HepG2 (cell line): ENCODE measurements at regions not wholly inside any gene's neighbourhood (a gene's known extent, or its start where the extent isn't known, plus 50 kb on each side); places are given as distances from the start of the nearest gene placed in this dataset.
A peak's percentile ranks its signal among the peaks of the same experiment; 100 is the strongest.

Experiments used
- ARID5B ChIP-seq: IDR thresholded peaks from 2 replicates; pipeline ENCODE4 v1.4.0; 2020; ENCODE audit warnings: mild to moderate bottlenecking, missing genetic modification reagents
- CAMTA2 ChIP-seq: sonication (generic); formaldehyde crosslinking; IDR thresholded peaks from 2 replicates; pipeline ENCODE4 v1.4.0; 2020; ENCODE audit warnings: mild to moderate bottlenecking, missing genetic modification reagents, borderline replicate concordance
- ELK4 ChIP-seq: sonication (generic); formaldehyde crosslinking; IDR thresholded peaks from 2 replicates; pipeline ENCODE4 v1.9.0; 2021; ENCODE audit warnings: missing genetic modification reagents, borderline replicate concordance
- ERF ChIP-seq: IDR thresholded peaks from 2 replicates; pipeline ENCODE4 v1.6.1; 2018; ENCODE audit warnings: missing biosample characterization, missing genetic modification reagents
- GATAD2A ChIP-seq: IDR thresholded peaks from 2 replicates; pipeline ENCODE4 v1.6.1; 2016
- JUNB ChIP-seq: sonication (generic); formaldehyde crosslinking; IDR thresholded peaks from 2 replicates; pipeline ENCODE4 v1.8.0; 2022; ENCODE audit warnings: missing genetic modification reagents, mild to moderate bottlenecking, borderline replicate concordance
- MYC ChIP-seq: sonication (generic); formaldehyde crosslinking; IDR thresholded peaks from 2 replicates; pipeline ENCODE4 v1.9.0; 2021; ENCODE audit warnings: missing genetic modification reagents, borderline replicate concordance
- NR2F6 ChIP-seq, 2 experiments: IDR thresholded peaks; 2 replicates each; pipeline ENCODE4 v1.6.1; 2016; ENCODE audit warnings: antibody characterized with exemption in 1 of 2, mild to moderate bottlenecking in 1 of 2
- PAX8 ChIP-seq: sonication (generic); formaldehyde crosslinking; IDR thresholded peaks from 2 replicates; pipeline ENCODE4 v1.8.0; 2022; ENCODE audit warnings: mild to moderate bottlenecking, missing genetic modification reagents, borderline replicate concordance
- RARA ChIP-seq: IDR thresholded peaks from 2 replicates; pipeline ENCODE4 v1.6.1; 2016; ENCODE audit warnings: missing genetic modification reagents, missing compliant biosample characterization
- SALL1 ChIP-seq: sonication (generic); formaldehyde crosslinking; IDR thresholded peaks from 2 replicates; pipeline ENCODE4 v1.8.0; 2022; ENCODE audit warnings: mild to moderate bottlenecking, missing genetic modification reagents
- SOX5 ChIP-seq: IDR thresholded peaks from 2 replicates; pipeline ENCODE4 v1.6.1; 2016; ENCODE audit warnings: borderline replicate concordance
- SOX6 ChIP-seq, 2 experiments: fragments of 450-650 bp in 1 of 2; sonication (generic) in 1 of 2; formaldehyde crosslinking in 1 of 2; IDR thresholded peaks; 2 replicates each; pipeline versions ENCODE4 v1.4.0 to v1.6.1; 2017 to 2020; ENCODE audit warnings: antibody characterized with exemption in 1 of 2, mild to moderate bottlenecking in 1 of 2, missing genetic modification reagents in 1 of 2
- STAG1 ChIP-seq: sonication (generic); formaldehyde crosslinking; IDR thresholded peaks from 2 replicates; pipeline ENCODE4 v1.4.0; 2020; ENCODE audit warnings: missing genetic modification reagents
- TMF1 ChIP-seq: sonication (generic); formaldehyde crosslinking; IDR thresholded peaks from 2 replicates; pipeline ENCODE4 v1.8.1; 2022; ENCODE audit warnings: low read depth, missing genetic modification reagents
- ZBTB39 ChIP-seq: sonication (generic); formaldehyde crosslinking; IDR thresholded peaks from 2 replicates; pipeline ENCODE4 v1.5.0; 2020; ENCODE audit warnings: missing genetic modification reagents
- ZFP1 ChIP-seq: IDR thresholded peaks from 2 replicates; pipeline ENCODE4 v1.6.1; 2016
- ZMYM3 ChIP-seq: sonication (generic); formaldehyde crosslinking; IDR thresholded peaks from 2 replicates; pipeline ENCODE4 v1.5.1; 2020; ENCODE audit warnings: mild to moderate bottlenecking, missing genetic modification reagents
- ZNF331 ChIP-seq: sonication (generic); formaldehyde crosslinking; IDR thresholded peaks from 2 replicates; pipeline ENCODE4 v1.4.0; 2020; ENCODE audit warnings: missing genetic modification reagents
- ZNF383 ChIP-seq: sonication (generic); formaldehyde crosslinking; IDR thresholded peaks from 2 replicates; pipeline ENCODE4 v1.4.0; 2020; ENCODE audit warnings: missing genetic modification reagents, mild to moderate bottlenecking, borderline replicate concordance
- ZNF430 ChIP-seq: sonication (generic); formaldehyde crosslinking; IDR thresholded peaks from 2 replicates; pipeline ENCODE4 v1.9.0; 2021; ENCODE audit warnings: mild to moderate bottlenecking, missing genetic modification reagents
- ZNF672 ChIP-seq: sonication (generic); formaldehyde crosslinking; IDR thresholded peaks from 2 replicates; pipeline ENCODE4 v1.8.1; 2022; ENCODE audit warnings: missing genetic modification reagents
- ZNF784 ChIP-seq: sonication (generic); formaldehyde crosslinking; IDR thresholded peaks from 2 replicates; pipeline ENCODE4 v1.5.1; 2020; ENCODE audit warnings: missing genetic modification reagents, mild to moderate bottlenecking, borderline replicate concordance

- TF ChIP-seq ZFP1 (CRISPR knock-in tag) = peak; percentile 96; the same call in 1 of the 2 replicates
- TF ChIP-seq SOX6 (IDR thresholded peaks at IDR 0.05) = no peak
- TF ChIP-seq SOX6 (CRISPR knock-in tag; IDR thresholded peaks at IDR 0.05) = peak; percentile 76; the same call in 1 of the 2 replicates
- peak; percentile 44 for TF ChIP-seq SALL1 (CRISPR knock-in tag)
- no peak for TF ChIP-seq CAMTA2 (CRISPR knock-in tag)
- peak; percentile 95 for TF ChIP-seq ZMYM3 (CRISPR knock-in tag)
- 0 out of 2 replicates have a peak, but pooled peaks have one; percentile 9 for TF ChIP-seq MYC (CRISPR knock-in tag)
- no peak for TF ChIP-seq ZNF672
- peak; percentile 55; the same call in 1 of the 2 replicates for TF ChIP-seq ERF (CRISPR knock-in tag)
- peak; percentile 33; the same call in 1 of the 2 replicates for TF ChIP-seq GATAD2A (CRISPR knock-in tag)
- no peak for TF ChIP-seq JUNB (CRISPR knock-in tag)
- TF ChIP-seq ZNF331 = no peak; the same call in 1 of the 2 replicates
- TF ChIP-seq ZBTB39 (CRISPR knock-in tag) = peak; percentile 99
- peak; percentile 62; the same call in 1 of the 2 replicates for TF ChIP-seq SOX5
- TF ChIP-seq NR2F6 (IDR thresholded peaks at IDR 0.05) = no peak
- TF ChIP-seq NR2F6 (CRISPR knock-in tag; IDR thresholded peaks at IDR 0.05) = peak; percentile 51; the same call in 1 of the 2 replicates
- TF ChIP-seq TMF1 (CRISPR knock-in tag) = no peak
- 0 out of 2 replicates have a peak, but pooled peaks have one; percentile 8 for TF ChIP-seq RARA (CRISPR knock-in tag)
- no peak for TF ChIP-seq ZNF383 (CRISPR knock-in tag)
- TF ChIP-seq PAX8 (CRISPR knock-in tag) = no peak
- no peak for TF ChIP-seq ZNF784 (CRISPR knock-in tag)
- TF ChIP-seq ZNF430 (CRISPR knock-in tag) = 0 out of 2 replicates have a peak, but pooled peaks have one; percentile 37
- peak; percentile 59 for TF ChIP-seq ARID5B (CRISPR knock-in tag)
- no peak for TF ChIP-seq ELK4 (CRISPR knock-in tag)
- TF ChIP-seq STAG1 (CRISPR knock-in tag) = peak; percentile 8; the same call in 1 of the 2 replicates
Measured at GRCh38 chr4:4609622-4610334, 67.9 kb upstream of the STX18 start (continued).
